HepG2 (cell line): ENCODE measurements at regions not wholly inside any gene's neighbourhood (a gene's known extent, or its start where the extent isn't known, plus 50 kb on each side); places are given as distances from the start of the nearest gene placed in this dataset.

Experiments
- ATAC-seq: fragments of 200-7000 bp; cut with Tn5 transposase; 3 replicates; pipeline ENCODE4 v1.9.1; 2020; ENCODE audit warnings: mild to moderate bottlenecking, moderate library complexity
- BruUV-seq: library from RNA; stranded (reverse); fragments of 400-500 nt; replicated peaks from 2 replicates; lab custom pipeline; 2021; lab: Mats Ljungman, UMichigan
- CTCF ChIA-PET: fragments of 300-600 bp; formaldehyde crosslinking; extraction: SDS; loops from one replicate; lab custom pipeline; 2021; ENCODE audit warnings: low total read pairs, inconsistent platforms, low intra/inter-chr PET ratio; lab: Yijun Ruan, JAX
- POLR2A ChIA-PET: fragments of 350-600 bp; sonication (Branson Sonifier 250); formaldehyde crosslinking; loops from one replicate; lab custom pipeline; 2020; ENCODE audit warnings: antibody characterized with exemption, inconsistent platforms; lab: Yijun Ruan, JAX
- DNase-seq: peaks from one replicate; pipeline ENCODE4 v3.0.0-alpha.2; 2015; ENCODE audit warnings: low spot score
- FAIRE-seq: peaks from 3 replicates; lab custom pipeline; 2011; peaks lifted over from hg19 to GRCh38; lab: Jason Lieb, UNC
- H2AFZ ChIP-seq: one replicate; pipeline ENCODE4 v1.6.1; 2011; ENCODE audit warnings: low read length, inconsistent platforms
- H3K27ac ChIP-seq: fragments of 300-600 bp; 3 replicates; pipeline ENCODE4 v1.8.0; 2011; ENCODE audit warnings: mixed run types, mild to moderate bottlenecking, mixed read lengths, low read length, inconsistent platforms; ENCODE audit not compliant: insufficient read depth; ENCODE audit errors: extremely low read length
- H3K27me3 ChIP-seq, 2 experiments: fragments of 200-600 bp in 1 of 2; 2 replicates in 1 of 2; 3 replicates in 1 of 2; pipeline versions ENCODE4 v1.6.0 to v1.8.0; 2011; ENCODE audit warnings: low read length in 2 of 2, mild to moderate bottlenecking in 2 of 2, moderate library complexity in 2 of 2, inconsistent platforms in 1 of 2; ENCODE audit not compliant: insufficient read depth in 2 of 2, control insufficient read depth in 1 of 2
- H3K36me3 ChIP-seq, 2 experiments: fragments of 200-600 bp in 1 of 2; replicated peaks in 1 of 2; 2 replicates in 1 of 2; 3 replicates in 1 of 2; pipeline versions ENCODE4 v1.5.1 to v1.8.0; 2011; ENCODE audit warnings: low read length in 2 of 2, inconsistent platforms in 1 of 2; ENCODE audit not compliant: insufficient read depth in 2 of 2, control insufficient read depth in 1 of 2
- H3K4me1 ChIP-seq: 2 replicates; pipeline ENCODE4 v1.5.1; 2012; ENCODE audit warnings: low read length, inconsistent platforms; ENCODE audit not compliant: insufficient read depth
- H3K4me2 ChIP-seq: 2 replicates; pipeline ENCODE4 v1.6.0; 2011; ENCODE audit warnings: low read depth, low read length, inconsistent platforms
- H3K4me3 ChIP-seq, 3 experiments: fragments of 200-600 bp in 1 of 3; sonication (generic), shearing (Covaris generic) in 1 of 3; replicated peaks in 1 of 3; 2 replicates each; pipeline ENCODE4 v1.5.1; 2011 to 2016; ENCODE audit warnings: low read length in 3 of 3, inconsistent platforms in 2 of 3, low read depth in 2 of 3, mild to moderate bottlenecking in 2 of 3, control low read depth in 1 of 3, mixed read lengths in 1 of 3; ENCODE audit not compliant: insufficient read depth in 1 of 3
- H3K79me2 ChIP-seq: one replicate; pipeline ENCODE4 v1.6.1; 2011; ENCODE audit warnings: low read length, inconsistent platforms; ENCODE audit not compliant: insufficient read depth
- H3K9ac ChIP-seq: 2 replicates; pipeline ENCODE4 v1.6.0; 2011; ENCODE audit warnings: mild to moderate bottlenecking, low read depth, low read length, inconsistent platforms; ENCODE audit not compliant: insufficient read depth
- H3K9me3 ChIP-seq: 2 replicates; pipeline ENCODE4 v1.5.1; 2012; ENCODE audit warnings: mild to moderate bottlenecking, low read length
- H4K20me1 ChIP-seq: 2 replicates; pipeline ENCODE4 v1.6.0; 2011; ENCODE audit warnings: inconsistent platforms, mild to moderate bottlenecking, low read length, moderate library complexity; ENCODE audit not compliant: insufficient read depth
- HHEX ChIP-seq: IDR thresholded peaks from 2 replicates; pipeline ENCODE4 v1.6.1; 2016; ENCODE audit warnings: control low read depth
- MAFG ChIP-seq: sonication (generic); formaldehyde crosslinking; IDR thresholded peaks from 2 replicates; pipeline ENCODE4 v1.5.1; 2020; ENCODE audit warnings: mild to moderate bottlenecking, missing genetic modification reagents
- MEIS1 ChIP-seq: sonication (generic); formaldehyde crosslinking; IDR thresholded peaks from 2 replicates; pipeline ENCODE4 v1.9.0; 2021; ENCODE audit warnings: mild to moderate bottlenecking, missing genetic modification reagents, moderate library complexity, borderline replicate concordance
- PHB2 ChIP-seq: fragments of 450-650 bp; IDR thresholded peaks from 2 replicates; pipeline ENCODE4 v1.6.1; 2018; ENCODE audit not compliant: partially characterized antibody
- ZNF251 ChIP-seq: sonication (generic); formaldehyde crosslinking; IDR thresholded peaks from 2 replicates; pipeline ENCODE4 v1.9.0; 2021; ENCODE audit warnings: mild to moderate bottlenecking, missing genetic modification reagents
- ZNF790 ChIP-seq: sonication (generic); formaldehyde crosslinking; IDR thresholded peaks from 2 replicates; pipeline ENCODE4 v1.8.0; 2022; ENCODE audit warnings: missing genetic modification reagents, mild to moderate bottlenecking, borderline replicate concordance
- WGBS: methylation state at CpG from one replicate; pipeline ENCODE4 v1.1.6; 2017; ENCODE audit warnings: low lambda C conversion rate; 5-methylcytosine and 5-hydroxymethylcytosine counted together
- in situ Hi-C: cut with HindIII; loops from 2 replicates; pipeline ENCODE4 v1.10.0; 2017; ENCODE audit warnings: low pct_unique_long_range_greater_than_20kb; ENCODE audit not compliant: extremely low pct_ligation_motif_present
- intact Hi-C: fragments of 100-400 bp; cut with micrococcal nuclease; formaldehyde crosslinking; loops from one replicate; pipeline ENCODE4 v1.10.0; 2022; ENCODE audit not compliant: unreplicated experiment
- TF ChIP-seq, protein P1 (sequence below): sonication (generic); formaldehyde crosslinking; IDR thresholded peaks from 2 replicates; pipeline ENCODE4 v1.4.0; 2020; ENCODE audit warnings: missing genetic modification reagents, borderline replicate concordance

DNA sequence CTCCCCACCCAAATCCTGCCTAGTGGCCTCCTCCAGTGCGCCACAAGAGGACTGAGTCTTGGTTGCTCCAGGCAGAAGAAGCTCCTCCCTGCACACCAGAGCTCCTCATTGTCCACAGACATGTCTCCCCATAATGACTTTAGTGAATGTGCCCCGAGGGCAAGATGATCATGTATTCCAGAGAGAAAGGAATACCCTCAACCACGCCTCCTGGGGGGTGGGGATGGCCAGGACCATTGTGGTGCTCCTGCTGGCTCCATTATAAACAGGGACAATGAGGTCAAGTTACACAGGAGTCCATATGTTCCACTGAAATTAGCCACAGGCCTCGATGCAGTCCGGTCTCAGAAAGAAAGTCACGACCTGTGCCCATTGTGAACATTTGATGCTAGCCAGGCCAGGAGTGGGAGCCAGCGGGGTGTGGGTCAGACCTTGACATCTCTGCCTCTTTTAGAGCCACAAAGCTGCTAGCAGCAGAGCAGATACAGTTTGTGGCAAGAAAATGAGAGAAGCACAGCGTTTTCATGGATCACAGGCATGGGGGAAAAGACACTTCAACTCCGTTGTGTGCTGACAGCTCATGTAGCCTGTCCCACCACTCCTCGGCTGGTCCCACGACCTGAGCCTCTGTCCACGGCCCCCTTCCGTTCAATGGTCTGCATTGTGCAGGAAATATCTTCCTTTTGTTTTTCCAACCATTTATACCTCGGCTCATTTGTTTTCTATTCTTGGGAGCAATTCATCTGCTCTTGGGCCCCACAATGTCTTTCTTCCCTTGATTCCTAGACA, 70.7 kb upstream of the FZD7 start:
- no peaks in the 10 kb centered on the region for H3K36me3 ChIP-seq
- H3K9me3 ChIP-seq, result no peaks in the 10 kb centered on the region
- TF ChIP-seq HHEX (CRISPR knock-in tag), result no peak
- TF ChIP-seq MEIS1 (CRISPR knock-in tag), result no peak
- TF ChIP-seq ZNF790 (CRISPR knock-in tag), result no peak
- TF ChIP-seq, protein P1, sequence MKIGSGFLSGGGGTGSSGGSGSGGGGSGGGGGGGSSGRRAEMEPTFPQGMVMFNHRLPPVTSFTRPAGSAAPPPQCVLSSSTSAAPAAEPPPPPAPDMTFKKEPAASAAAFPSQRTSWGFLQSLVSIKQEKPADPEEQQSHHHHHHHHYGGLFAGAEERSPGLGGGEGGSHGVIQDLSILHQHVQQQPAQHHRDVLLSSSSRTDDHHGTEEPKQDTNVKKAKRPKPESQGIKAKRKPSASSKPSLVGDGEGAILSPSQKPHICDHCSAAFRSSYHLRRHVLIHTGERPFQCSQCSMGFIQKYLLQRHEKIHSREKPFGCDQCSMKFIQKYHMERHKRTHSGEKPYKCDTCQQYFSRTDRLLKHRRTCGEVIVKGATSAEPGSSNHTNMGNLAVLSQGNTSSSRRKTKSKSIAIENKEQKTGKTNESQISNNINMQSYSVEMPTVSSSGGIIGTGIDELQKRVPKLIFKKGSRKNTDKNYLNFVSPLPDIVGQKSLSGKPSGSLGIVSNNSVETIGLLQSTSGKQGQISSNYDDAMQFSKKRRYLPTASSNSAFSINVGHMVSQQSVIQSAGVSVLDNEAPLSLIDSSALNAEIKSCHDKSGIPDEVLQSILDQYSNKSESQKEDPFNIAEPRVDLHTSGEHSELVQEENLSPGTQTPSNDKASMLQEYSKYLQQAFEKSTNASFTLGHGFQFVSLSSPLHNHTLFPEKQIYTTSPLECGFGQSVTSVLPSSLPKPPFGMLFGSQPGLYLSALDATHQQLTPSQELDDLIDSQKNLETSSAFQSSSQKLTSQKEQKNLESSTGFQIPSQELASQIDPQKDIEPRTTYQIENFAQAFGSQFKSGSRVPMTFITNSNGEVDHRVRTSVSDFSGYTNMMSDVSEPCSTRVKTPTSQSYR (CRISPR knock-in tag), result no peak
- no peak for TF ChIP-seq MAFG
- TF ChIP-seq PHB2, result no peak
- no peak for TF ChIP-seq ZNF251
- TF ChIP-seq, all 625 proteins: peak for 0
- intact Hi-C loops (no loop called here), in situ Hi-C loops (no loop called here)
- POLR2A ChIA-PET, result no interaction called here
- CTCF ChIA-PET, result no interaction called here
- no peak for FAIRE-seq
- H4K20me1 ChIP-seq, result no peaks in the 10 kb centered on the region
- ATAC-seq, result no peak
- no peak overlapping the region for H3K4me2 ChIP-seq
- peaks cover 0 to 11% of the 10 kb centered on the region in 2 experiments; a peak in 2 of 5 replicates for H3K27me3 ChIP-seq
- no peaks in the 10 kb centered on the region for H3K79me2 ChIP-seq
- no peak overlapping the region for H2AFZ ChIP-seq
- H3K4me3 ChIP-seq, result no peak overlapping the region
- WGBS, result 9% methylated on average over 10 of the region's 14 CpGs
- BruUV-seq, result no TSS peak
- H3K4me1 ChIP-seq, result no peaks in the 10 kb centered on the region
- H3K27ac ChIP-seq, result no peak overlapping the region
- H3K9ac ChIP-seq, result no peak overlapping the region
- no peak for DNase-seq
